GM21367 (cell line): ENCODE measurements at regions not wholly inside any gene's neighbourhood (a gene's known extent, or its start where the extent isn't known, plus 50 kb on each side); places are given as distances from the start of the nearest gene placed in this dataset.

ENCODE experiments used
- ATAC-seq: cut with Tn5 transposase; IDR thresholded peaks from one replicate; pipeline ENCODE4 v1.9.1; 2021; ENCODE audit not compliant: unreplicated experiment

- no peak for ATAC-seq
These were observed 116.4 kb downstream of the ZNF280B start for GRCh38 chr22:22392131-22392530.

- no peak for ATAC-seq
These were observed 114.0 kb downstream of the ZNF280B start for GRCh38 chr22:22394591-22394990.

- ATAC-seq, result no peak
These were observed 113.3 kb downstream of the ZNF280B start for GRCh38 chr22:22395245-22395644.

GRCh38 chr22:22396741-22397291 lies 111.7 kb downstream of the ZNF280B start:
- no peak for ATAC-seq

GRCh38 chr22:22397292-22397870 lies 111.2 kb downstream of the ZNF280B start:
- no peak for ATAC-seq

GRCh38 chr22:22397875-22398524 lies 110.5 kb downstream of the ZNF280B start:
- ATAC-seq, result no peak

- no peak for ATAC-seq
These were observed 109.8 kb downstream of the ZNF280B start for GRCh38 chr22:22398530-22399327.

- ATAC-seq, result no peak
These were observed 108.4 kb downstream of the ZNF280B start for GRCh38 chr22:22400099-22400498.

GRCh38 chr22:22400964-22401363 lies 107.6 kb downstream of the ZNF280B start:
- no peak for ATAC-seq

GRCh38 chr22:22401381-22401780 lies 107.2 kb downstream of the ZNF280B start:
- no peak for ATAC-seq

- ATAC-seq, result no peak
These were observed 105.2 kb downstream of the ZNF280B start for GRCh38 chr22:22403306-22403705.

- no peak for ATAC-seq
These were observed 104.8 kb downstream of the ZNF280B start for GRCh38 chr22:22403771-22404170.

- ATAC-seq, result no peak
These were observed 103.8 kb downstream of the ZNF280B start for GRCh38 chr22:22404598-22405284.

GRCh38 chr22:22406445-22407027 lies 102.0 kb downstream of the ZNF280B start:
- ATAC-seq, result no peak

- no peak for ATAC-seq
These were observed 101.5 kb downstream of the ZNF280B start for GRCh38 chr22:22407061-22407460.

- no peak for ATAC-seq
These were observed 100.3 kb downstream of the ZNF280B start for GRCh38 chr22:22408269-22408668.

- no peak for ATAC-seq
These were observed 99.5 kb downstream of the ZNF280B start for GRCh38 chr22:22408731-22409696.

- no peak for ATAC-seq
These were observed 98.4 kb downstream of the ZNF280B start for GRCh38 chr22:22410121-22410520.

GRCh38 chr22:22410677-22411076 lies 97.9 kb downstream of the ZNF280B start:
- no peak for ATAC-seq

- ATAC-seq, result no peak
These were observed 94.3 kb downstream of the ZNF280B start for GRCh38 chr22:22414266-22414665.
